Adrenal gland (tissue), 9 donors: ENCODE measurements at regions not wholly inside any gene's neighbourhood (a gene's known extent, or its start where the extent isn't known, plus 50 kb on each side); places are given as distances from the start of the nearest gene placed in this dataset.

Source experiments
- DNase-seq, 7 donors: peaks; one replicate each; pipeline ENCODE4 v3.0.0-alpha.2; 2019 to 2020
- H3K27ac ChIP-seq, 5 donors: fragments of 200-600 bp; sonication (generic) in 4 of 5; 1 replicate in 3 of 5; 2 replicates in 2 of 5; pipeline versions ENCODE4 v1.5.1 to v1.8.0; 2016 to 2020; ENCODE audit warnings: mild to moderate bottlenecking in 1 of 5
- H3K27me3 ChIP-seq: fragments of 200-600 bp; 2 replicates; pipeline ENCODE4 v1.8.0; 2021
- H3K36me3 ChIP-seq, 2 donors: fragments of 200-600 bp; replicated peaks in 1 of 2; 1 replicate in 1 of 2; 2 replicates in 1 of 2; pipeline versions ENCODE4 v1.5.1 to v1.8.0; 2018 to 2022
- H3K4me1 ChIP-seq, 2 donors: fragments of 200-600 bp; replicated peaks in 1 of 2; 1 replicate in 1 of 2; 2 replicates in 1 of 2; pipeline versions ENCODE4 v1.5.1 to v1.8.0; 2018 to 2021
- H3K4me3 ChIP-seq, 4 donors: fragments of 200-600 bp; sonication (generic) in 3 of 4; one replicate each; pipeline ENCODE4 v1.5.1; 2016 to 2018
- H3K9me3 ChIP-seq, 3 donors: fragments of 200-600 bp; sonication (generic) in 1 of 3; replicated peaks in 1 of 3; 1 replicate in 2 of 3; 2 replicates in 1 of 3; pipeline versions ENCODE4 v1.5.1 to v1.8.0; 2016 to 2021
- POLR2A ChIP-seq, 2 donors: fragments of 450-650 bp; IDR thresholded peaks; one replicate each; pipeline ENCODE4 v1.6.1; 2017; ENCODE audit warnings: antibody characterized with exemption in 2 of 2, mild to moderate bottlenecking in 2 of 2, moderate library complexity in 1 of 2
- WGBS, 4 donors: extraction: QIAGEN DNeasy Blood & Tissue Kit in 2 of 4; methylation state at CpG; one replicate each; pipeline versions ENCODE4 v1.1.5 to v1.1.7; 2013 to 2017; 5-methylcytosine and 5-hydroxymethylcytosine counted together
- intact Hi-C, 2 donors: fragments of 100-400 bp; cut with DNase I; formaldehyde crosslinking; loops; one replicate each; pipeline versions ENCODE4 v1.14.1 to v1.15.0; 2022 to 2023
- TF ChIP-seq, protein P1 (sequence below), 6 experiments: fragments of 450-650 bp in 4 of 6; fragments of 200-600 bp in 2 of 6; sonication (generic) in 1 of 6; IDR thresholded peaks; 1 replicate in 5 of 6; 2 replicates in 1 of 6; pipeline versions ENCODE4 v1.5.1 to v1.8.0; 2016 to 2021; ENCODE audit warnings: antibody characterized with exemption in 6 of 6, mild to moderate bottlenecking in 2 of 6, moderate library complexity in 1 of 6
- donor health status: healthy with polysubstance abuse.
- donor health status: Bipolar disorder and iron deficiency.
- donor health status: DM: yes; HTN: yes; CAD: no.
- donor health status: DM: no; HTN: no; CAD: no.
- donor health status: DM: no; HTN: no; CAD: no.

DNA sequence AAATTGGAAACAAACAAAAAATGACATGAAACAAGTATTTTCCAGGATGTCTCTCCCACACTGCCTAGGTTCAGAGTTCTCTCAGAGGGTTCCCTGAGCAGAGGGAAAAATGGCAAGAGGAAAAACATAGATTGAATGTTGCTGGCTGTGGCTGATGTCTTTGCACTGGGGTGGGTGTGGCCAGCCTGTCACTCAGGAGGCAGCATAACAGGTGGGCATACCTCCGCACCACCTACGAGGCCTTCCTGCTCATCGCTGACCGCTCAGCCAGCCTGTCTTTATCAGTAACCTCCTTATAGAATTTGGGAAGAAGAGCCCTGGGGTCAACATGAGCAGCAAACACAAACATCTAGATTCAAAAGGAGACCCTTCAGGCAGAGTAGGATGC, 216.6 kb upstream of the UMPS start:
- peaks cover 14 to 18% of the 10 kb centered on the region in 2 donors for H3K4me1 ChIP-seq
- intact Hi-C loops: no loop called here
- WGBS, 4 donors: 88 to 95% (median 92%) methylated on average over 4 of the region's 4 CpGs
- H3K4me3 ChIP-seq: no peak overlapping the region
- H3K36me3 ChIP-seq: no peaks in the 10 kb centered on the region
- DNase-seq: no peak
- H3K9me3 ChIP-seq: no peaks in the 10 kb centered on the region
- H3K27ac ChIP-seq: peak overlapping the region in 3 of 5 donors; percentile 66 to 75 (median 67)
- TF ChIP-seq, protein P1, sequence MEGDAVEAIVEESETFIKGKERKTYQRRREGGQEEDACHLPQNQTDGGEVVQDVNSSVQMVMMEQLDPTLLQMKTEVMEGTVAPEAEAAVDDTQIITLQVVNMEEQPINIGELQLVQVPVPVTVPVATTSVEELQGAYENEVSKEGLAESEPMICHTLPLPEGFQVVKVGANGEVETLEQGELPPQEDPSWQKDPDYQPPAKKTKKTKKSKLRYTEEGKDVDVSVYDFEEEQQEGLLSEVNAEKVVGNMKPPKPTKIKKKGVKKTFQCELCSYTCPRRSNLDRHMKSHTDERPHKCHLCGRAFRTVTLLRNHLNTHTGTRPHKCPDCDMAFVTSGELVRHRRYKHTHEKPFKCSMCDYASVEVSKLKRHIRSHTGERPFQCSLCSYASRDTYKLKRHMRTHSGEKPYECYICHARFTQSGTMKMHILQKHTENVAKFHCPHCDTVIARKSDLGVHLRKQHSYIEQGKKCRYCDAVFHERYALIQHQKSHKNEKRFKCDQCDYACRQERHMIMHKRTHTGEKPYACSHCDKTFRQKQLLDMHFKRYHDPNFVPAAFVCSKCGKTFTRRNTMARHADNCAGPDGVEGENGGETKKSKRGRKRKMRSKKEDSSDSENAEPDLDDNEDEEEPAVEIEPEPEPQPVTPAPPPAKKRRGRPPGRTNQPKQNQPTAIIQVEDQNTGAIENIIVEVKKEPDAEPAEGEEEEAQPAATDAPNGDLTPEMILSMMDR (IDR thresholded peaks at IDR 0.05): no peak
- TF ChIP-seq POLR2A (IDR thresholded peaks at IDR 0.05): no peak
- H3K27me3 ChIP-seq: no peaks in the 10 kb centered on the region

DNA sequence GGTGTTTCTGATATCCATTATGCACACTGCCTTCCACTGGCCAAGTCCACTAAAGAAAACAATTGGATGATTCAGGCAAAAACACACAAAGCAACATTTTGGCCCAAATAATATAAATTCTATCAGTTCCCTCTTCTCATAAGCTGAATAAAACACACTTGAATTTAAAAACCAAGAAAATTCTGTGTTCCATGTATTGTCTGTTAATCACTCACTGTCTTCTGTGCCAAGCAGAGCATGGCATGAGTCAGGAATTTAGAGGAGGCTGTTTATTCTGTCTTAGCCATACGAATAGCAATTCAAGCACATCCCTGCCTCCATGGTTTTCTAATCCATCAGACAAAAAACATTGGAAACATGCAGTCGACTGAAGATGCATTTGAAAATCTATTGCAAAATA, 215.6 kb upstream of the UMPS start:
- intact Hi-C loops: no loop called here
- WGBS, 4 donors: 53 to 61% (median 57%) methylated on average over 2 of the region's 2 CpGs
- DNase-seq: peak in 1 of 7 donors; percentile 12

DNA sequence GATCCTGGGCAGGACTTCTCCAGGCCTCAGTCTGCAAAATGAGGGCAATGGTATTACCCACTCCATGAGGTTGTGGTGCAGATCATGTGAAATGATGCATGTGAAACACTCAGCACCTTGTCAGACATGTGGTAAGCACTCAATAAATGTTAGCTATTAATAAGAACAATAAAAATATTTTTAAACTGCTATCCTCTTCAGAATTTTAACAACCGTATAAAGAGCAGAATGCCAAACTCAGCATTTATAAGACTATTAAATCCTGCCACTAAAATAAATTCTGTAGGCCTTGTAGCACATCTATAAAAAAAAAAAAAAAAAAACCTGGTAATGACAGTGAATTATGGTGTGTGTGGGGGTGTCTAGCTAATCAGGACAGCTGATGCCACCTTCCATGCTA, 213.9 kb upstream of the UMPS start:
- TF ChIP-seq, protein P1 (IDR thresholded peaks at IDR 0.05): no peak
- TF ChIP-seq POLR2A (IDR thresholded peaks at IDR 0.05): no peak
- Histone ChIP-seq H3K4me1 (peaks cover 14 to 18% of the 10 kb centered on the region in 2 donors), H3K27me3 (no peaks in the 10 kb centered on the region), H3K4me3 (no peak overlapping the region), H3K36me3 (no peaks in the 10 kb centered on the region), H3K9me3 (no peaks in the 10 kb centered on the region), H3K27ac (no peak overlapping the region)
- intact Hi-C loops: no loop called here
- WGBS, 4 donors: 81 to 92% (median 84%) methylated on average over 1 of the region's 1 CpG
- no peak for DNase-seq

More for the DNA sequence above, 215.6 kb upstream of the UMPS start:
- Histone ChIP-seq H3K36me3 (no peaks in the 10 kb centered on the region), H3K27me3 (no peaks in the 10 kb centered on the region), H3K27ac (peak overlapping the region in 2 of 5 donors; percentile 11 to 40), H3K4me1 (peaks cover 14 to 18% of the 10 kb centered on the region in 2 donors), H3K9me3 (no peaks in the 10 kb centered on the region), H3K4me3 (no peak overlapping the region)
- TF ChIP-seq, protein P1 (IDR thresholded peaks at IDR 0.05): no peak
- TF ChIP-seq POLR2A (IDR thresholded peaks at IDR 0.05): no peak

DNA sequence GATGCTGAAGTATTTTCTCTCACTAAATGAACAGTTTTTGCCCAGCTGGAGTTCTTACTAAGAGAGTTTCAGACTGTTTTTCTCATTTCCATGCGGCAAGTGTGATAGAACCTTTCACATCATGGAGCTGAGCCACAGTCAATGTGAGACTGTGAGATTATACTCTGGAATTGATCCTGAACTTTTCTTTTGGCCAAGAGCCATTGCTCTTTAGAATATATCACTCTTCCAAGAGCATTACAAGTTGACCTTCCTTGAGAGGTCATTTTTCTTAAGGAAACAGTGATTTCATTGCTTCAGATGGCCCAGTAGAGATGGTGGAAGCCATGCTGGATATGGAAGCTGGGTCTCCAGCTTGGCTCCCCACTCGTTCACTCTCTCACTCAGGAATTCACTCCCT, 212.9 kb upstream of the UMPS start:
- WGBS, 4 donors: 79 to 100% (median 88%) methylated on average over 2 of the region's 2 CpGs

More for the DNA sequence above, 212.9 kb upstream of the UMPS start:
- TF ChIP-seq POLR2A (IDR thresholded peaks at IDR 0.05): no peak
- TF ChIP-seq, protein P1 (IDR thresholded peaks at IDR 0.05): no peak
- Histone ChIP-seq H3K36me3 (no peaks in the 10 kb centered on the region), H3K27ac (no peak overlapping the region), H3K4me3 (no peak overlapping the region), H3K4me1 (peaks cover 14 to 16% of the 10 kb centered on the region in 2 donors), H3K27me3 (no peaks in the 10 kb centered on the region), H3K9me3 (no peaks in the 10 kb centered on the region)
- DNase-seq: no peak
- intact Hi-C loops: no loop called here
